ENCODE measurements at regions not wholly inside any gene's neighbourhood (a gene's known extent, or its start where the extent isn't known, plus 50 kb on each side); places are given as distances from the start of the nearest gene placed in this dataset.

GRCh38 chr12:46919666-46920400, 94.0 kb upstream of the SLC38A4 start:
- no peak for DNase-seq (ENCODE audit: insufficient read length, low spot score)
- FAIRE-seq: no peak
- TF ChIP-seq CTCF (IDR thresholded peaks at IDR 0.05; ENCODE audit: insufficient read depth, missing control alignments): no peak

- FAIRE-seq (no peak), DNase-seq (ENCODE audit: insufficient read length, low spot score) (no peak)
- TF ChIP-seq CTCF (IDR thresholded peaks at IDR 0.05; ENCODE audit: insufficient read depth, missing control alignments): no peak
Observed at GRCh38 chr12:46920499-46920898, 94.7 kb upstream of the SLC38A4 start.

GRCh38 chr12:46921048-46921763, 95.4 kb upstream of the SLC38A4 start:
- no peak for FAIRE-seq
- no peak for TF ChIP-seq CTCF (IDR thresholded peaks at IDR 0.05; ENCODE audit: insufficient read depth, missing control alignments)
- no peak for DNase-seq (ENCODE audit: insufficient read length, low spot score)

GRCh38 chr12:46921764-46922133, 96.0 kb upstream of the SLC38A4 start:
- no peak for TF ChIP-seq CTCF (IDR thresholded peaks at IDR 0.05; ENCODE audit: insufficient read depth, missing control alignments)
- no peak for FAIRE-seq
- no peak for DNase-seq (ENCODE audit: insufficient read length, low spot score)

GRCh38 chr12:46926526-46926925, 100.7 kb upstream of the SLC38A4 start:
- DNase-seq (ENCODE audit: insufficient read length, low spot score): no peak
- no peak for TF ChIP-seq CTCF (IDR thresholded peaks at IDR 0.05; ENCODE audit: insufficient read depth, missing control alignments)
- FAIRE-seq: no peak

GRCh38 chr12:46930101-46930500, 104.3 kb upstream of the SLC38A4 start:
- no peak for FAIRE-seq
- TF ChIP-seq CTCF (IDR thresholded peaks at IDR 0.05; ENCODE audit: insufficient read depth, missing control alignments): no peak
- no peak for DNase-seq (ENCODE audit: insufficient read length, low spot score)

GRCh38 chr12:46933947-46934346, 108.2 kb upstream of the SLC38A4 start:
- no peak for DNase-seq (ENCODE audit: insufficient read length, low spot score)
- FAIRE-seq: no peak
- TF ChIP-seq CTCF (IDR thresholded peaks at IDR 0.05; ENCODE audit: insufficient read depth, missing control alignments): peak; percentile 59
